Retinal pigment epithelial cell (primary cell): ENCODE measurements at regions not wholly inside any gene's neighbourhood (a gene's known extent, or its start where the extent isn't known, plus 50 kb on each side); places are given as distances from the start of the nearest gene placed in this dataset.

ENCODE experiments used
- DNase-seq: peaks from one replicate; pipeline ENCODE4 v3.0.0-alpha.2; 2010; ENCODE audit warnings: low read depth
- H3K4me3 ChIP-seq: 2 replicates; pipeline ENCODE4 v1.5.1; 2011; ENCODE audit warnings: mild to moderate bottlenecking, low read length, control low read depth, moderate library complexity
- TF ChIP-seq, protein P1 (sequence below): conservative IDR thresholded peaks from 2 replicates; pipeline ENCODE4 v1.5.1; 2011; ENCODE audit warnings: low read depth, low read length, control low read depth, inconsistent platforms

DNA sequence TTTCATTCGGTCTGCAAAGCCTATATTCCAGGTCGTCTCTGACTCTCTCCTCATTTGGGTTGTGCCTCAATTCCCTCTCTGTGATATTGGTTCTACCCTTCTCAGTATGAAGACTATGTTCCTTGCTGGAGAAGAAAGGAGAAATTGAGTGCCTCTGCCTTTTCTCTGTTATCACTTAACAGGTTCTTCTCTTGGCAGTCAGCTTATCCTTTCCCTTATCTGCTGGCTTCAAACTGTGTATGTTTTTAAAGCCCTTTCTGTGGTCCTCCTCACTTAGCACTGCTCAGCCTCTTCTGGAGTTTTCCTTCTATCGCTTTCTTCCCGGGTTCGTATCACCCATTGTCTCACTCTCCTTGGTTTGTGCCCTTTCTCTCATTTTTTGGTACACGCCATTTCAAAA lies 65.3 kb upstream of the FSTL1 start:
- TF ChIP-seq, protein P1, sequence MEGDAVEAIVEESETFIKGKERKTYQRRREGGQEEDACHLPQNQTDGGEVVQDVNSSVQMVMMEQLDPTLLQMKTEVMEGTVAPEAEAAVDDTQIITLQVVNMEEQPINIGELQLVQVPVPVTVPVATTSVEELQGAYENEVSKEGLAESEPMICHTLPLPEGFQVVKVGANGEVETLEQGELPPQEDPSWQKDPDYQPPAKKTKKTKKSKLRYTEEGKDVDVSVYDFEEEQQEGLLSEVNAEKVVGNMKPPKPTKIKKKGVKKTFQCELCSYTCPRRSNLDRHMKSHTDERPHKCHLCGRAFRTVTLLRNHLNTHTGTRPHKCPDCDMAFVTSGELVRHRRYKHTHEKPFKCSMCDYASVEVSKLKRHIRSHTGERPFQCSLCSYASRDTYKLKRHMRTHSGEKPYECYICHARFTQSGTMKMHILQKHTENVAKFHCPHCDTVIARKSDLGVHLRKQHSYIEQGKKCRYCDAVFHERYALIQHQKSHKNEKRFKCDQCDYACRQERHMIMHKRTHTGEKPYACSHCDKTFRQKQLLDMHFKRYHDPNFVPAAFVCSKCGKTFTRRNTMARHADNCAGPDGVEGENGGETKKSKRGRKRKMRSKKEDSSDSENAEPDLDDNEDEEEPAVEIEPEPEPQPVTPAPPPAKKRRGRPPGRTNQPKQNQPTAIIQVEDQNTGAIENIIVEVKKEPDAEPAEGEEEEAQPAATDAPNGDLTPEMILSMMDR, result no peak
- DNase-seq, result no peak
- H3K4me3 ChIP-seq, result no peak overlapping the region

DNA sequence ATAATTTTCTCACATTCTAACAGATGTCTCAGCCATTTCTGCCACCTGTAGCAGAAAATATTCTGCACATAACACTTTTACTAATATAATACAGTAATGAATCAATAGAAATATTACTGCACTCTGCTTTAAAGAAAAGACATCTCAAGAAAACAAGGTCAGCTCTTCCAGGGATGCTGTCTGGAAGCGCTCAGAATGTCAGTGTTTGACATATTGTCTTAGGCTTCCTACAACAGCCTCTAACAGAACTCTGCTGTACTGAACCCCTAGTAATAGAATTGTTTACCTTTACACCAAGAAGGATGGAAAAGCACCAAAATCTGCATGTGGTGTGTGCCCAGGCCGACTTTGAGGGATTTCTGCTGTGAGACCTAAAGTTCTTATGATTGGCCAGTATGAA lies 61.9 kb upstream of the FSTL1 start:
- TF ChIP-seq, protein P1, result no peak
- H3K4me3 ChIP-seq, result no peak overlapping the region
- no peak for DNase-seq

GRCh38 chr3:120506828-120507774 lies 56.3 kb upstream of the FSTL1 start:
- no peak for DNase-seq
- TF ChIP-seq, protein P1, result peak; percentile 84
- no peak overlapping the region for H3K4me3 ChIP-seq

GRCh38 chr3:120506076-120506827 lies 55.5 kb upstream of the FSTL1 start:
- TF ChIP-seq, protein P1, result no peak
- no peak overlapping the region for H3K4me3 ChIP-seq
- no peak for DNase-seq

DNA sequence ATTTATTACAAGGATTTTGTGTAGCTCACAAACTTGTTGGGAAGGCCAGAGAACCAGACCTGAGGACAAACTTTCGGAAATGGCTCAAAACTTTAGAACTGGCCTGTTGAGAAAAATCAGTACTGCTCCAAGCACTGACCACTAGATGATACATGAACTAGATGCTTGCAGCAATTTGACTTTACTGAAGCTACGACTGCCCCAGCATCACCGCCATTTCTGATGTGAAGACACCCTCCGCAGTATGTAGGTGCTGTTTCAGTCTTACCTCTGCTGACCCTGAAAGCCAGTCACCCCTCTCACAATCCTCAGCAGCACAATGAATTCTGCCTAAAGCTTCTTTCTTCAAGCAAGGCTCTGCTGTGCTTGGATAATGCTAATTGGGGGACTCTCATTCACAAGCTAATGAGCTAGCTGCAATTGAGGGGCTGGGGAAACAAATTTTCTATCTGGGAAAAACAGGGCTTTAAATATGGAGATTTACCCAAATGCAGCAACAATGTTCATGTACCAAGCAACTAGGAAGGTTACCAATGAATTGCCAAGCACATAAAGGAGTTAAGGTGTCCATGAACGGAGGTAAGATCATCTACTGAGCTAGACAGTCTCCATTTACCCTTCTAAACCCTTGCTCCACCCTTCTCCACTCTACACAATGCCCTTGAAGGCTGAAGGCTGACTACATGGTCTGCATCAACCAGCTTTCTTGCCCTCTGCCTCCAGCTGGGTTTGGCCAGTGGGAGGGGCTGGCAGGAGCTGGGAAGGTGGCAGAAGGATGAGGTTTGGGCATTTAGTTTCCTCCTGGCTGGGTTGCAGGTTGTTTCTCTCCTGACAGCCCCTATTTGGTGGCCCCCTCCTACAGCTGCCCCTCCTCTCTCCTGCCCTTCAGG lies 53.2 kb upstream of the FSTL1 start:
- H3K4me3 ChIP-seq, result no peak overlapping the region
- TF ChIP-seq, protein P1, result no peak
- no peak for DNase-seq

DNA sequence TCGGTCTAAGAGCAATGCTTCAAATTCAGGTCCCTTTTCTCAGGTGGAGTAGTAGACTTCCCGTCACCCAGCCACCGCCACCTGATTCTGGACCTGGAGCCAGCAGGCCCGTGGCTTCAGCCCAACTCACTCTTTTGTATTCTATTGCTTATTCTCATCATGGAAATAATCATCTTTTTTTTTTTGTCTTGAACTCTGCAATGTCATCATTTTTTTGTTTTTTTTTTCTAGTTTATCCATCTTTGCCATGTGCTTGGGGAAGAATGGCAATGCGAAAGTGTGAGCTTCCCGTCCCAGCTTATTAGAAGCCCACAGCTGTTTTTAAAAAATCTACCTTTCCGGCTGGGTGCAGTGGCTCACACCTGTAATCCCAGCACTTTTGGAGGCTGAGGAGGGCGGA lies 51.3 kb upstream of the FSTL1 start:
- no peak for DNase-seq
- TF ChIP-seq, protein P1, result no peak
- no peak overlapping the region for H3K4me3 ChIP-seq
